NCI-H345 treated with DMSO at 0.1 percent for 48 hours (cell line): ENCODE measurements at regions not wholly inside any gene's neighbourhood (a gene's known extent, or its start where the extent isn't known, plus 50 kb on each side); places are given as distances from the start of the nearest gene placed in this dataset.
A peak's percentile ranks its signal among the peaks of the same experiment; 100 is the strongest.

Source experiments
- DNase-seq: peaks from one replicate; lab custom pipeline; 2025; ENCODE audit not compliant: unreplicated experiment; lab: John Stamatoyannopoulos, UW

GRCh38 chr7:155213955-155214740, 83.5 kb upstream of the INSIG1 start:
- peak; percentile 47 for DNase-seq

- DNase-seq, result no peak
Observed at GRCh38 chr7:155215576-155216325, 81.9 kb upstream of the INSIG1 start.

- DNase-seq, result no peak
Observed at GRCh38 chr7:155216475-155217272, 81.0 kb upstream of the INSIG1 start.

GRCh38 chr7:155217634-155218033, 80.0 kb upstream of the INSIG1 start:
- no peak for DNase-seq

- DNase-seq, result no peak
Observed at GRCh38 chr7:155218276-155219153, 79.2 kb upstream of the INSIG1 start.

- no peak for DNase-seq
Observed at GRCh38 chr7:155219154-155219531, 78.5 kb upstream of the INSIG1 start.

GRCh38 chr7:155219947-155220769, 77.5 kb upstream of the INSIG1 start:
- no peak for DNase-seq

GRCh38 chr7:155220903-155221302, 76.8 kb upstream of the INSIG1 start:
- DNase-seq, result no peak

GRCh38 chr7:155221547-155221946, 76.1 kb upstream of the INSIG1 start:
- no peak for DNase-seq

- DNase-seq, result no peak
Observed at GRCh38 chr7:155222061-155222460, 75.6 kb upstream of the INSIG1 start.

GRCh38 chr7:155222573-155222972, 75.1 kb upstream of the INSIG1 start:
- no peak for DNase-seq

GRCh38 chr7:155223021-155223420, 74.7 kb upstream of the INSIG1 start:
- no peak for DNase-seq

- DNase-seq, result no peak
Observed at GRCh38 chr7:155223503-155223902, 74.2 kb upstream of the INSIG1 start.

GRCh38 chr7:155224116-155224811, 73.4 kb upstream of the INSIG1 start:
- DNase-seq, result peak; percentile 86

GRCh38 chr7:155225095-155225494, 72.6 kb upstream of the INSIG1 start:
- DNase-seq, result no peak

- DNase-seq, result no peak
Observed at GRCh38 chr7:155225516-155225915, 72.2 kb upstream of the INSIG1 start.

GRCh38 chr7:155226261-155227003, 71.2 kb upstream of the INSIG1 start:
- no peak for DNase-seq

- no peak for DNase-seq
Observed at GRCh38 chr7:155227004-155227787, 70.5 kb upstream of the INSIG1 start.
